ENCODE measurements at regions not wholly inside any gene's neighbourhood (a gene's known extent, or its start where the extent isn't known, plus 50 kb on each side); places are given as distances from the start of the nearest gene placed in this dataset.

GRCh38 chr12:114580306-114580705 is 103.7 kb downstream of the TBX3 start:
- no peaks in the 10 kb centered on the region for H3K4me1 ChIP-seq
- no peaks in the 10 kb centered on the region for H3K36me3 ChIP-seq
- no peak for DNase-seq
- no peak for TF ChIP-seq CTCF (IDR thresholded peaks at IDR 0.05)
- no peak for TF ChIP-seq POLR2A (IDR thresholded peaks at IDR 0.05)
- H3K27ac ChIP-seq, result no peak overlapping the region
- no peak overlapping the region for H3K4me3 ChIP-seq
- H3K27me3 ChIP-seq, result no peaks in the 10 kb centered on the region
- H3K9me3 ChIP-seq, result no peaks in the 10 kb centered on the region

GRCh38 chr12:114579389-114579788 is 104.6 kb downstream of the TBX3 start:
- Histone ChIP-seq H3K27me3 (no peaks in the 10 kb centered on the region), H3K9me3 (no peaks in the 10 kb centered on the region), H3K36me3 (no peaks in the 10 kb centered on the region), H3K27ac (no peak overlapping the region), H3K4me3 (no peak overlapping the region), H3K4me1 (no peaks in the 10 kb centered on the region)
- no peak for DNase-seq
- TF ChIP-seq CTCF (IDR thresholded peaks at IDR 0.05), result no peak
- no peak for TF ChIP-seq POLR2A (IDR thresholded peaks at IDR 0.05)

- Histone ChIP-seq H3K4me1 (no peaks in the 10 kb centered on the region), H3K4me3 (no peak overlapping the region), H3K9me3 (no peaks in the 10 kb centered on the region), H3K27ac (no peak overlapping the region), H3K36me3 (no peaks in the 10 kb centered on the region), H3K27me3 (no peaks in the 10 kb centered on the region)
- TF ChIP-seq CTCF (IDR thresholded peaks at IDR 0.05) (no peak), POLR2A (IDR thresholded peaks at IDR 0.05) (no peak)
- no peak for DNase-seq
Observed at GRCh38 chr12:114562654-114563053, 121.3 kb downstream of the TBX3 start.

- Histone ChIP-seq H3K27me3 (no peaks in the 10 kb centered on the region), H3K27ac (no peak overlapping the region)
- no peak for DNase-seq
Observed at GRCh38 chr12:114555451-114555850, 128.5 kb downstream of the TBX3 start.

GRCh38 chr12:114547636-114548035 is 136.3 kb downstream of the TBX3 start:
- Histone ChIP-seq H3K27ac (no peak overlapping the region), H3K27me3 (no peaks in the 10 kb centered on the region), H3K9me3 (no peaks in the 10 kb centered on the region), H3K36me3 (no peaks in the 10 kb centered on the region), H3K4me1 (no peaks in the 10 kb centered on the region), H3K4me3 (no peak overlapping the region)
- no peak for DNase-seq
- TF ChIP-seq POLR2A (IDR thresholded peaks at IDR 0.05) (no peak), CTCF (IDR thresholded peaks at IDR 0.05) (no peak)

More at GRCh38 chr12:114555451-114555850, 128.5 kb downstream of the TBX3 start:
- TF ChIP-seq CTCF (IDR thresholded peaks at IDR 0.05), result no peak
- TF ChIP-seq POLR2A (IDR thresholded peaks at IDR 0.05), result no peak
- Histone ChIP-seq H3K4me1 (no peaks in the 10 kb centered on the region), H3K9me3 (no peaks in the 10 kb centered on the region), H3K4me3 (no peak overlapping the region), H3K36me3 (no peaks in the 10 kb centered on the region)

GRCh38 chr12:114530417-114530816 is 124.5 kb upstream of the TBX5 start:
- no peak for TF ChIP-seq POLR2A (IDR thresholded peaks at IDR 0.05)
- no peak for TF ChIP-seq CTCF (IDR thresholded peaks at IDR 0.05)
- no peaks in the 10 kb centered on the region for H3K4me1 ChIP-seq
- no peaks in the 10 kb centered on the region for H3K36me3 ChIP-seq
- DNase-seq, result no peak
- H3K9me3 ChIP-seq, result no peaks in the 10 kb centered on the region
- no peak overlapping the region for H3K27ac ChIP-seq
- no peak overlapping the region for H3K4me3 ChIP-seq
- no peaks in the 10 kb centered on the region for H3K27me3 ChIP-seq
